ENCODE measurements at regions not wholly inside any gene's neighbourhood (a gene's known extent, or its start where the extent isn't known, plus 50 kb on each side); places are given as distances from the start of the nearest gene placed in this dataset.

GRCh38 chr4:14834382-14834781 is 167.9 kb upstream of the CPEB2 start:
- TF ChIP-seq CTCF (IDR thresholded peaks at IDR 0.05), result no peak
- TF ChIP-seq POLR2A (IDR thresholded peaks at IDR 0.05), result no peak

Data from vagina (tissue), 2 donors.